ENCODE measurements at regions not wholly inside any gene's neighbourhood (a gene's known extent, or its start where the extent isn't known, plus 50 kb on each side); places are given as distances from the start of the nearest gene placed in this dataset.

GRCh38 chr18:25962919-25963318 is 127.5 kb downstream of the SS18 start:
- Histone ChIP-seq H3K4me1 (ENCODE audit: low read length) (no peaks in the 10 kb centered on the region), H3K9me2 (replicated peaks; ENCODE audit: insufficient read depth, low read length) (no peaks in the 10 kb centered on the region), H3K4me2 (ENCODE audit: low read depth, low read length, poor library complexity, severe bottlenecking) (no peak overlapping the region), H3K79me2 (ENCODE audit: low read length) (no peaks in the 10 kb centered on the region), H3K9ac (ENCODE audit: low read length) (no peak overlapping the region), H4K20me1 (ENCODE audit: insufficient read depth, low read depth, low read length) (no peaks in the 10 kb centered on the region), H3K27ac (ENCODE audit: low read length) (no peak overlapping the region), H3K4me3 (ENCODE audit: low read length) (no peak overlapping the region), H3K36me3 (ENCODE audit: insufficient read depth, low read length) (no peaks in the 10 kb centered on the region), H3K9me3 (ENCODE audit: low read length) (no peaks in the 10 kb centered on the region), H2AFZ (ENCODE audit: low read length) (no peak overlapping the region), H3K27me3 (ENCODE audit: low read length) (no peaks in the 10 kb centered on the region; the same call in 1 of the 2 replicates)
- DNase-seq: no peak

- H3K9me2 ChIP-seq (replicated peaks; ENCODE audit: insufficient read depth, low read length): no peaks in the 10 kb centered on the region
- no peak overlapping the region for H3K4me2 ChIP-seq (ENCODE audit: low read depth, low read length, poor library complexity, severe bottlenecking)
- H3K36me3 ChIP-seq (ENCODE audit: insufficient read depth, low read length): no peaks in the 10 kb centered on the region
- no peak for DNase-seq
- H2AFZ ChIP-seq (ENCODE audit: low read length): no peak overlapping the region
- no peaks in the 10 kb centered on the region for H3K79me2 ChIP-seq (ENCODE audit: low read length)
- no peaks in the 10 kb centered on the region for H3K27me3 ChIP-seq (ENCODE audit: low read length)
- no peak overlapping the region for H3K4me3 ChIP-seq (ENCODE audit: low read length)
- no peaks in the 10 kb centered on the region for H3K4me1 ChIP-seq (ENCODE audit: low read length)
- no peaks in the 10 kb centered on the region for H4K20me1 ChIP-seq (ENCODE audit: insufficient read depth, low read depth, low read length)
- H3K27ac ChIP-seq (ENCODE audit: low read length): no peak overlapping the region
- H3K9me3 ChIP-seq (ENCODE audit: low read length): no peaks in the 10 kb centered on the region
- no peak overlapping the region for H3K9ac ChIP-seq (ENCODE audit: low read length)
Measured at GRCh38 chr18:25962176-25962575, 128.2 kb downstream of the SS18 start.

DNA sequence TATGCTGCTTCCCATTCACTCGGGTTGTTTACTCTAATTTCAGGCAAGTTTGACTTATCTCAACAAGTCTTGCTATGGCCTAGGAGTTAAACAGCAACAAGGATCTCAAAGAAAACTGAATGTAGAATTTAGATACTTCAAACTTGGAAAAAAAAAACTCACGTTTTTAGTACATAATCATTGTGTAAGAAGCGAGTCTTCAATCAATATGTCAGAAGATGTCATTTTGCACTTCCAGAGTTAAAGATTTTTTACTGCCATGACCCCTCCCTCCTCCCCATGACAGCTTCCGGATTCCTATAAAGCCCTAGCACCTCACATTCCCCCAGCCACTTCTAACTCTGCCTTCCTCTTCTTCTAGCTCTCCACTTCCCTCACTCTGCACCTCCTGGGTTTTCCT is 133.4 kb downstream of the SS18 start:
- Histone ChIP-seq H3K36me3 (ENCODE audit: insufficient read depth, low read length) (no peaks in the 10 kb centered on the region), H3K27ac (ENCODE audit: low read length) (no peak overlapping the region), H3K4me2 (ENCODE audit: low read depth, low read length, poor library complexity, severe bottlenecking) (no peak overlapping the region), H3K9me3 (ENCODE audit: low read length) (no peaks in the 10 kb centered on the region), H3K9ac (ENCODE audit: low read length) (no peak overlapping the region), H3K79me2 (ENCODE audit: low read length) (no peaks in the 10 kb centered on the region), H3K27me3 (ENCODE audit: low read length) (no peaks in the 10 kb centered on the region), H3K4me1 (ENCODE audit: low read length) (0 out of 2 replicates have a peak, but pooled peaks cover 2% of the 10 kb centered on the region), H4K20me1 (ENCODE audit: insufficient read depth, low read depth, low read length) (no peaks in the 10 kb centered on the region), H2AFZ (ENCODE audit: low read length) (no peak overlapping the region), H3K4me3 (ENCODE audit: low read length) (no peak overlapping the region), H3K9me2 (replicated peaks; ENCODE audit: insufficient read depth, low read length) (no peaks in the 10 kb centered on the region)
- no peak for DNase-seq

DNA sequence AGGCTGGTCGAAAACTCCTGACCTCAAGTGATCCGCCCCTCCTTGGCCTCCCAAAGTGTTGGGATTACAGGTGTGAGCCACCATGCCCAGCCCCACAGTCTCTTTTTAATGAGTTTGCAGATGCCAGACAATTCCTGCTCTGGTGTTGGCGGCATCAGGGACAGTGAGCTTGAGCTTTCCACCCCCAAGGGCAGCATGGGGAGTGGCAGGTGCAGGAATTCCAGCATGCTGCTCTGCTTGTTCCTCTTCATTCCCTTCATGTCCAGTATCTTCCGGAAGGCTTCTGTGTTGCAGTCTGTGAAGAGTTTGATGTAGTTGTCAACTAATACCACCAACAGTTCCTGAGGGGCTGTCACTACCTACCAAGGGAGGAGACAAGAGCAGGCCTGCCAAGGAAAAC is 137.3 kb downstream of the SS18 start:
- Histone ChIP-seq H3K27me3 (ENCODE audit: low read length) (no peaks in the 10 kb centered on the region), H3K9me3 (ENCODE audit: low read length) (no peaks in the 10 kb centered on the region), H3K9me2 (replicated peaks; ENCODE audit: insufficient read depth, low read length) (no peaks in the 10 kb centered on the region), H3K4me1 (ENCODE audit: low read length) (0 out of 2 replicates have a peak, but pooled peaks cover 2% of the 10 kb centered on the region), H2AFZ (ENCODE audit: low read length) (no peak overlapping the region), H3K4me2 (ENCODE audit: low read depth, low read length, poor library complexity, severe bottlenecking) (no peak overlapping the region), H3K79me2 (ENCODE audit: low read length) (no peaks in the 10 kb centered on the region), H3K27ac (ENCODE audit: low read length) (no peak overlapping the region), H3K36me3 (ENCODE audit: insufficient read depth, low read length) (no peaks in the 10 kb centered on the region), H3K9ac (ENCODE audit: low read length) (no peak overlapping the region), H3K4me3 (ENCODE audit: low read length) (no peak overlapping the region), H4K20me1 (ENCODE audit: insufficient read depth, low read depth, low read length) (no peaks in the 10 kb centered on the region)
- no peak for DNase-seq

DNA sequence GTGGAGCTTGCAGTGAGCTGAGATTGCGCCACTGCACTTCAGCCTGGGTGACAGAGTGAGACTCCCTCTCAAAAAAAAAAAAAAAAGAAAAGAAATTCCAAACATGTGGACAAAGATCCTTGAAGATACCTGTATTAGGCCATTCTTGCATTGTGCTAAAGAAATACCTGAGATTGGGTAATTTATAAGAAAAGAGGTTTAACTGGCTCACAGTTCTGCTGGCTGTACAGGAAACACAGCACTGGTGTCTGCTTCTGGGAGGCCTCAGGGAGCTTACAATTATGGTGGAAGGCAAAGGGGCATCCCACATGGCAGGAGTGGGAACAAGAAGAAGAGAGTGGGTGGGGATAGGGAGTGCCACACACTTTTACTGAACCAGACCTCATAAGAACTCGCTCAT is 140.1 kb downstream of the SS18 start:
- H3K4me2 ChIP-seq (ENCODE audit: low read depth, low read length, poor library complexity, severe bottlenecking): no peak overlapping the region
- H3K4me3 ChIP-seq (ENCODE audit: low read length): no peak overlapping the region
- DNase-seq: no peak
- H3K9me2 ChIP-seq (replicated peaks; ENCODE audit: insufficient read depth, low read length): no peaks in the 10 kb centered on the region
- no peaks in the 10 kb centered on the region for H3K9me3 ChIP-seq (ENCODE audit: low read length)
- no peak overlapping the region for H3K9ac ChIP-seq (ENCODE audit: low read length)
- H3K27me3 ChIP-seq (ENCODE audit: low read length): no peaks in the 10 kb centered on the region
- no peaks in the 10 kb centered on the region for H4K20me1 ChIP-seq (ENCODE audit: insufficient read depth, low read depth, low read length)
- H3K27ac ChIP-seq (ENCODE audit: low read length): no peak overlapping the region
- no peak overlapping the region for H2AFZ ChIP-seq (ENCODE audit: low read length)
- H3K4me1 ChIP-seq (ENCODE audit: low read length): 0 out of 2 replicates have a peak, but pooled peaks cover 2% of the 10 kb centered on the region
- H3K36me3 ChIP-seq (ENCODE audit: insufficient read depth, low read length): no peaks in the 10 kb centered on the region
- no peaks in the 10 kb centered on the region for H3K79me2 ChIP-seq (ENCODE audit: low read length)

DNA sequence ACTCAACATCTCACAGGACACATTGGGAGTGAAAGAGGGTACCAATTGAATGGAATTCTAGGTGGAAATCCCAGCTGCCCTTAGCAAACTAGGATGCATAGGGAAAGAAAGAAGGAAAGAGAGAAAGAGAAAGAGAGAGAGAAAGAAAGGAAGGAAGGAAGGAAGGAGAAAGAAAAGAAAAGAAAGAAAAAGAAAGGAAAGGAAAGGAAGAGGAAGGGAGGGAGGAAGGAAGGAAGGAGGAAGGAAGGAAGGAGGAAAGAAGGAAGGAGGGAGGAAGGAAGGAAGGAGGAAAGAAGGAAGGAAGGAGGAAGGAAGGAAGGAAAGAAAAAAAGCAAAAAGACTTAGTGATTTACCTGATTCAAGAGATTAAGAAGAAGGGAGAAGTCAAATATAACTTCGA is 143.9 kb downstream of the SS18 start:
- DNase-seq: no peak
- Histone ChIP-seq H3K4me1 (ENCODE audit: low read length) (no peaks in the 10 kb centered on the region), H3K27ac (ENCODE audit: low read length) (no peak overlapping the region), H2AFZ (ENCODE audit: low read length) (no peak overlapping the region), H3K79me2 (ENCODE audit: low read length) (no peaks in the 10 kb centered on the region), H3K4me3 (ENCODE audit: low read length) (no peak overlapping the region), H3K36me3 (ENCODE audit: insufficient read depth, low read length) (no peaks in the 10 kb centered on the region), H3K27me3 (ENCODE audit: low read length) (no peaks in the 10 kb centered on the region), H3K9ac (ENCODE audit: low read length) (no peak overlapping the region), H3K4me2 (ENCODE audit: low read depth, low read length, poor library complexity, severe bottlenecking) (no peak overlapping the region), H3K9me3 (ENCODE audit: low read length) (no peaks in the 10 kb centered on the region), H3K9me2 (replicated peaks; ENCODE audit: insufficient read depth, low read length) (no peaks in the 10 kb centered on the region), H4K20me1 (ENCODE audit: insufficient read depth, low read depth, low read length) (no peaks in the 10 kb centered on the region)

GRCh38 chr18:25935356-25935755 is 155.1 kb downstream of the SS18 start:
- no peak overlapping the region for H3K4me2 ChIP-seq (ENCODE audit: low read depth, low read length, poor library complexity, severe bottlenecking)
- no peak overlapping the region for H3K4me3 ChIP-seq (ENCODE audit: low read length)
- no peak overlapping the region for H3K27ac ChIP-seq (ENCODE audit: low read length)
- H3K36me3 ChIP-seq (ENCODE audit: insufficient read depth, low read length): no peaks in the 10 kb centered on the region
- no peak overlapping the region for H3K9ac ChIP-seq (ENCODE audit: low read length)
- H2AFZ ChIP-seq (ENCODE audit: low read length): no peak overlapping the region
- no peaks in the 10 kb centered on the region for H3K4me1 ChIP-seq (ENCODE audit: low read length)
- no peaks in the 10 kb centered on the region for H3K9me2 ChIP-seq (replicated peaks; ENCODE audit: insufficient read depth, low read length)
- no peaks in the 10 kb centered on the region for H3K9me3 ChIP-seq (ENCODE audit: low read length)
- no peaks in the 10 kb centered on the region for H3K79me2 ChIP-seq (ENCODE audit: low read length)
- H4K20me1 ChIP-seq (ENCODE audit: insufficient read depth, low read depth, low read length): no peaks in the 10 kb centered on the region
- no peak for DNase-seq
- no peaks in the 10 kb centered on the region for H3K27me3 ChIP-seq (ENCODE audit: low read length)

GRCh38 chr18:25931126-25931525 is 159.3 kb downstream of the SS18 start:
- Histone ChIP-seq H3K4me2 (ENCODE audit: low read depth, low read length, poor library complexity, severe bottlenecking) (no peak overlapping the region), H3K4me1 (ENCODE audit: low read length) (no peaks in the 10 kb centered on the region), H3K9ac (ENCODE audit: low read length) (no peak overlapping the region), H3K27me3 (ENCODE audit: low read length) (no peaks in the 10 kb centered on the region), H3K36me3 (ENCODE audit: insufficient read depth, low read length) (no peaks in the 10 kb centered on the region), H2AFZ (ENCODE audit: low read length) (no peak overlapping the region), H3K79me2 (ENCODE audit: low read length) (no peaks in the 10 kb centered on the region), H3K27ac (ENCODE audit: low read length) (no peak overlapping the region), H3K9me3 (ENCODE audit: low read length) (no peaks in the 10 kb centered on the region), H3K9me2 (replicated peaks; ENCODE audit: insufficient read depth, low read length) (no peaks in the 10 kb centered on the region), H3K4me3 (ENCODE audit: low read length) (no peak overlapping the region), H4K20me1 (ENCODE audit: insufficient read depth, low read depth, low read length) (no peaks in the 10 kb centered on the region)
- no peak for DNase-seq

- no peak overlapping the region for H3K9ac ChIP-seq (ENCODE audit: low read length)
- no peak overlapping the region for H2AFZ ChIP-seq (ENCODE audit: low read length)
- H3K36me3 ChIP-seq (ENCODE audit: insufficient read depth, low read length): no peaks in the 10 kb centered on the region
- H3K27ac ChIP-seq (ENCODE audit: low read length): no peak overlapping the region
- H3K27me3 ChIP-seq (ENCODE audit: low read length): no peaks in the 10 kb centered on the region
- no peaks in the 10 kb centered on the region for H3K79me2 ChIP-seq (ENCODE audit: low read length)
- H3K4me1 ChIP-seq (ENCODE audit: low read length): no peaks in the 10 kb centered on the region
- no peak overlapping the region for H3K4me3 ChIP-seq (ENCODE audit: low read length)
- no peaks in the 10 kb centered on the region for H4K20me1 ChIP-seq (ENCODE audit: insufficient read depth, low read depth, low read length)
- DNase-seq: no peak
- H3K9me2 ChIP-seq (replicated peaks; ENCODE audit: insufficient read depth, low read length): no peaks in the 10 kb centered on the region
- H3K4me2 ChIP-seq (ENCODE audit: low read depth, low read length, poor library complexity, severe bottlenecking): no peak overlapping the region
- H3K9me3 ChIP-seq (ENCODE audit: low read length): no peaks in the 10 kb centered on the region
Measured at GRCh38 chr18:25929787-25930186, 160.6 kb downstream of the SS18 start.

All from Karpas-422 (cell line).